ENCODE measurements at regions not wholly inside any gene's neighbourhood (a gene's known extent, or its start where the extent isn't known, plus 50 kb on each side); places are given as distances from the start of the nearest gene placed in this dataset.

DNA sequence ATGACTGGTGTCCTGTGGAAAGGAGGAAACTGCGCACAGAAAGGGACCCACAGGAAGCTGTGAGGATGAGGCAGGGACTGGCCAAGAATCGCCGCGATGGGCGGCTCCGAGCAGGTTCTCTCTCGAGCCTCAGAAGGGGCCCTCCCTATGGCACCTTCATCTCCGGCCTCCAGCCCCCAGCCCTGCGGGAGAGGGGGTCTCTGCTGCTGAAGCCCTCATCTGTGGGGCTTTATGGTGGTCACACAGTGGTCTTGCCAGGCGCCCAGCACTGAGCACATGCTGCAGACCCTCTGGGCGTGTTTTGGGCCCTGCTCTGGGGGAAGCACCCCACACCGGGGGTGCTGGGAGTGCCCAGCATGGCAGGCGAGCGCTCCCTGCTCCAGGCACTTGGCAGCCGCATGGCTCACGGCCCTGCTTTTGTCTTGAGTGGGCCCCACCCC lies 86.6 kb upstream of the ACTRT2 start:
- no peak for TF ChIP-seq EZH2 (IDR thresholded peaks at IDR 0.05; ENCODE audit: low read depth)
- no peaks in the 10 kb centered on the region for H3K36me3 ChIP-seq (ENCODE audit: low read depth)
- ChIA-PET POLR2A (ENCODE audit: unreplicated experiment) (no interaction called here), CTCF (no interaction called here)
- H3K4me1 ChIP-seq (replicated peaks; ENCODE audit: insufficient read depth): no peaks in the 10 kb centered on the region
- intact Hi-C loops (cut with micrococcal nuclease; ENCODE audit: unreplicated experiment): no loop called here
- BruUV-seq (replicated peaks): no TSS peak
- H3K27me3 ChIP-seq (ENCODE audit: insufficient read depth, low read depth): peaks cover 73% of the 10 kb centered on the region
- H3K9me3 ChIP-seq (ENCODE audit: insufficient read depth, low read depth): no peaks in the 10 kb centered on the region
- H3K4me3 ChIP-seq: no peak overlapping the region
- H3K4me2 ChIP-seq: no peak overlapping the region
- no peak for DNase-seq
- no peaks in the 10 kb centered on the region for H3K9me2 ChIP-seq (ENCODE audit: insufficient read depth)
- H4K20me1 ChIP-seq (ENCODE audit: insufficient read depth): no peaks in the 10 kb centered on the region
- no peaks in the 10 kb centered on the region for H3F3A ChIP-seq (ENCODE audit: insufficient read depth, low read depth)
- H3K79me2 ChIP-seq (ENCODE audit: low read depth): no peaks in the 10 kb centered on the region
- H3K27ac ChIP-seq: no peak overlapping the region
- no peak overlapping the region for H2AFZ ChIP-seq

DNA sequence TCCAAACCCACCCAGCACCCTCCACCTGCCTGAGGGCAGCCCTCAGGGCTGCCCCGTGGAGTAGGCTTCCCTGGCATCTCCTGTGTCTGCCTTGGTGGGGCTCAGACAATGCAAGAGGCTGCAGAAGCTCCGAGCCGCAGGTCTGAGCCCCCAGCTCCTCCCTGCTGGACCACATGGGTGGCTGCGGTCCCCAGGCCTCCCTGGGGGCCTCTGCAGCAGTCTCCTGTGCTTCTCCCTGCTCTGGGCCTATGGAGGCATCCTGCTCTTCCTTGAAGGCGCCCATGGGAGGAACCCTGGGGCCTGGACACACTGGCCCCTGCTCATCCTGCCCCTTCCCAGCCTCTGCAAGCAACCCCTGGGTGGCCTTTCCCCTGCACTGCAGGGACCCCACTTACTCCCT lies 86.1 kb upstream of the ACTRT2 start:
- Histone ChIP-seq H3K4me2 (no peak overlapping the region), H3K9me2 (ENCODE audit: insufficient read depth) (no peaks in the 10 kb centered on the region), H3K4me1 (replicated peaks; ENCODE audit: insufficient read depth) (no peaks in the 10 kb centered on the region), H3K4me3 (no peak overlapping the region), H3K36me3 (ENCODE audit: low read depth) (no peaks in the 10 kb centered on the region), H4K20me1 (ENCODE audit: insufficient read depth) (no peaks in the 10 kb centered on the region), H3K9me3 (ENCODE audit: insufficient read depth, low read depth) (no peaks in the 10 kb centered on the region), H3K27me3 (ENCODE audit: insufficient read depth, low read depth) (peaks cover 72% of the 10 kb centered on the region), H3K79me2 (ENCODE audit: low read depth) (no peaks in the 10 kb centered on the region), H3F3A (ENCODE audit: insufficient read depth, low read depth) (no peaks in the 10 kb centered on the region), H2AFZ (no peak overlapping the region), H3K27ac (no peak overlapping the region)
- TF ChIP-seq, protein P1, sequence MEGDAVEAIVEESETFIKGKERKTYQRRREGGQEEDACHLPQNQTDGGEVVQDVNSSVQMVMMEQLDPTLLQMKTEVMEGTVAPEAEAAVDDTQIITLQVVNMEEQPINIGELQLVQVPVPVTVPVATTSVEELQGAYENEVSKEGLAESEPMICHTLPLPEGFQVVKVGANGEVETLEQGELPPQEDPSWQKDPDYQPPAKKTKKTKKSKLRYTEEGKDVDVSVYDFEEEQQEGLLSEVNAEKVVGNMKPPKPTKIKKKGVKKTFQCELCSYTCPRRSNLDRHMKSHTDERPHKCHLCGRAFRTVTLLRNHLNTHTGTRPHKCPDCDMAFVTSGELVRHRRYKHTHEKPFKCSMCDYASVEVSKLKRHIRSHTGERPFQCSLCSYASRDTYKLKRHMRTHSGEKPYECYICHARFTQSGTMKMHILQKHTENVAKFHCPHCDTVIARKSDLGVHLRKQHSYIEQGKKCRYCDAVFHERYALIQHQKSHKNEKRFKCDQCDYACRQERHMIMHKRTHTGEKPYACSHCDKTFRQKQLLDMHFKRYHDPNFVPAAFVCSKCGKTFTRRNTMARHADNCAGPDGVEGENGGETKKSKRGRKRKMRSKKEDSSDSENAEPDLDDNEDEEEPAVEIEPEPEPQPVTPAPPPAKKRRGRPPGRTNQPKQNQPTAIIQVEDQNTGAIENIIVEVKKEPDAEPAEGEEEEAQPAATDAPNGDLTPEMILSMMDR (conservative IDR thresholded peaks at IDR 0.05): no peak
- intact Hi-C loops (cut with micrococcal nuclease; ENCODE audit: unreplicated experiment): no loop called here
- POLR2A ChIA-PET (ENCODE audit: unreplicated experiment): no interaction called here
- no peak for DNase-seq
- no TSS peak for BruUV-seq (replicated peaks)
- CTCF ChIA-PET: no interaction called here

DNA sequence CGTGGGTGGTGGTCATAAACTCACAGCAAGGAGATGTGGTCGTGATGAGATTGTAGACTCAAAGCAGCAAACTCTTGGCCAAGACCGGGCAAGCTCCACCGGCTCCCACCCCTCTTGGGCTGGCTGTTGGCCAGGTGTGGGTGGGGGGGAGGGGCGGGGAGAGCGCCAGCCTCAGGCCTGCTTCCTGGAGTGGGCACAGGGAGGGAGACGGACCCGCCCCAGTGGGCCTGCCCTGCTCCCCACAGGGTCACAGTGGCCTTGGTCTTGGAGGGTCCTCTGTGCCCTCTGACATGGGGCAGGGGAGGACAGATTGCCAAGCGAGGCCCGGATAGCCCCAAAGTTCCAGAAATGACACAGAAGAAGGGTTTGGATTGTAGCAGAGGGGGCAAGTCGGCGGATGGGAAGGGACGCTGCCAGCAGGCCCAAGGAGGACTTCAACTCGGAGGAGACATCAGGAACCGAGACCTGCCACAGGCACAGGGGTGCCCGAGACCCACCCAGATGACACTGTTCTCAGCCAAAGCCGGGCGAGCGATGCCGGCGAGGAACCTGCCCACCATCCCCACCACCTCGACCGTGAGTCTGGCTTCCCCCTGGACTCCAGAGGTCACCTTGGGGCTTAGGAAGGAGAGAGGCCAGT lies 85.4 kb upstream of the ACTRT2 start:
- no peak for DNase-seq
- Histone ChIP-seq H3F3A (ENCODE audit: insufficient read depth, low read depth) (no peaks in the 10 kb centered on the region), H3K79me2 (ENCODE audit: low read depth) (no peaks in the 10 kb centered on the region), H3K27ac (no peak overlapping the region), H3K9me2 (ENCODE audit: insufficient read depth) (no peaks in the 10 kb centered on the region), H3K36me3 (ENCODE audit: low read depth) (no peaks in the 10 kb centered on the region), H3K27me3 (ENCODE audit: insufficient read depth, low read depth) (peaks cover 72% of the 10 kb centered on the region), H4K20me1 (ENCODE audit: insufficient read depth) (no peaks in the 10 kb centered on the region), H2AFZ (no peak overlapping the region), H3K4me2 (no peak overlapping the region), H3K4me1 (replicated peaks; ENCODE audit: insufficient read depth) (no peaks in the 10 kb centered on the region), H3K9me3 (ENCODE audit: insufficient read depth, low read depth) (no peaks in the 10 kb centered on the region), H3K4me3 (no peak overlapping the region)
- intact Hi-C loops (cut with micrococcal nuclease; ENCODE audit: unreplicated experiment): no loop called here
- no TSS peak for BruUV-seq (replicated peaks)
- no peak for TF ChIP-seq EZH2 (IDR thresholded peaks at IDR 0.05; ENCODE audit: low read depth)
- TF ChIP-seq, protein P1 (conservative IDR thresholded peaks at IDR 0.05): no peak
- ChIA-PET POLR2A (ENCODE audit: unreplicated experiment) (no interaction called here), CTCF (no interaction called here)

Measured in PC-9 (cell line).